ENCODE measurements at regions not wholly inside any gene's neighbourhood (a gene's known extent, or its start where the extent isn't known, plus 50 kb on each side); places are given as distances from the start of the nearest gene placed in this dataset.

GRCh38 chr20:2240835-2241234 is 55.0 kb upstream of the TGM3 start:
- TF ChIP-seq EZH2phosphoT487 (IDR thresholded peaks at IDR 0.05; ENCODE audit: insufficient read depth, low read depth) (no peak), EZH2 (IDR thresholded peaks at IDR 0.05; ENCODE audit: insufficient read depth, poor library complexity, severe bottlenecking) (no peak)
